ENCODE measurements at regions not wholly inside any gene's neighbourhood (a gene's known extent, or its start where the extent isn't known, plus 50 kb on each side); places are given as distances from the start of the nearest gene placed in this dataset.

- H3K27ac ChIP-seq: no peak overlapping the region
These were observed 105.5 kb upstream of the TMEM170B start for GRCh38 chr6:11432091-11432490.

GRCh38 chr6:11431455-11431937 is 106.1 kb upstream of the TMEM170B start:
- TF ChIP-seq ZFX (IDR thresholded peaks at IDR 0.05; ENCODE audit: borderline replicate concordance) (no peak), CTCF (IDR thresholded peaks at IDR 0.05) (no peak)

More at GRCh38 chr6:11432091-11432490, 105.5 kb upstream of the TMEM170B start:
- TF ChIP-seq CTCF (IDR thresholded peaks at IDR 0.05) (no peak), ZFX (IDR thresholded peaks at IDR 0.05; ENCODE audit: borderline replicate concordance) (no peak)

GRCh38 chr6:11430036-11430435 is 107.5 kb upstream of the TMEM170B start:
- no peak overlapping the region for H3K27ac ChIP-seq
- TF ChIP-seq ZFX (IDR thresholded peaks at IDR 0.05; ENCODE audit: borderline replicate concordance): no peak
- no peak for TF ChIP-seq CTCF (IDR thresholded peaks at IDR 0.05)

More at GRCh38 chr6:11431455-11431937, 106.1 kb upstream of the TMEM170B start:
- no peak overlapping the region for H3K27ac ChIP-seq

GRCh38 chr6:11429577-11429976 is 108.0 kb upstream of the TMEM170B start:
- TF ChIP-seq ZFX (IDR thresholded peaks at IDR 0.05; ENCODE audit: borderline replicate concordance) (no peak), CTCF (IDR thresholded peaks at IDR 0.05) (no peak)
- H3K27ac ChIP-seq: no peak overlapping the region

- no peak overlapping the region for H3K27ac ChIP-seq
These were observed 108.7 kb upstream of the TMEM170B start for GRCh38 chr6:11428895-11429294.

GRCh38 chr6:11428371-11428770 is 109.2 kb upstream of the TMEM170B start:
- no peak overlapping the region for H3K27ac ChIP-seq
- TF ChIP-seq CTCF (IDR thresholded peaks at IDR 0.05) (no peak), ZFX (IDR thresholded peaks at IDR 0.05; ENCODE audit: borderline replicate concordance) (no peak)

More at GRCh38 chr6:11428895-11429294, 108.7 kb upstream of the TMEM170B start:
- TF ChIP-seq ZFX (IDR thresholded peaks at IDR 0.05; ENCODE audit: borderline replicate concordance): no peak
- no peak for TF ChIP-seq CTCF (IDR thresholded peaks at IDR 0.05)

- TF ChIP-seq ZFX (IDR thresholded peaks at IDR 0.05; ENCODE audit: borderline replicate concordance) (no peak), CTCF (IDR thresholded peaks at IDR 0.05) (no peak)
- H3K27ac ChIP-seq: no peak overlapping the region
These were observed 109.8 kb upstream of the TMEM170B start for GRCh38 chr6:11427723-11428245.
